ENCODE measurements at regions not wholly inside any gene's neighbourhood (a gene's known extent, or its start where the extent isn't known, plus 50 kb on each side); places are given as distances from the start of the nearest gene placed in this dataset.

DNA sequence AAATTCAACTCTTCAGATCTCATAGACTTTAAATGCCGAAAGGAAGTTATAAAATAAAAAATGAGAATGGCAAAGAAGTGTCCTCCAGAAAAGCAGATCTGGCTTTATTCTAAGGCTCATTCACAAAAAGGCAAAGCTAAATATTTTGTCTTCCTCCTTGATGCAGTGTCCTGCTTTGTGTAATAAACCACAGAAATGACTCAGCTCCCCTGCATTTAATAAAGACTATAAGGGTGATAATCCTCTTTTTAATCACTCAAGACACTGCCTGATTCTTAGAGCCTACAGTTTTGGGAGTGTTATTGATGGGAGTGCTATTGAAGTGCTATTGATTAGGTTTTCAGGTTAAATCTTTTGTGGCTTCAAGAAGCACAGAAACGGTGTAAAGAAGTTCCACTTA, 482.0 kb downstream of the PCDH20 start:
- H4K20me1 ChIP-seq (ENCODE audit: control insufficient read depth, insufficient read depth) = no peaks in the 10 kb centered on the region
- no peak for ATAC-seq
- ChIA-PET POLR2A (no interaction called here), SMC1A (ENCODE audit: uncharacterized antibody, unreplicated experiment) (no interaction called here), RAD21 (ENCODE audit: unreplicated experiment) (no interaction called here), CTCF (no interaction called here)
- no peaks in the 10 kb centered on the region for H3K27me3 ChIP-seq (replicated peaks in 1 of 2; ENCODE audit: control insufficient read depth in 2 of 2, insufficient read depth in 2 of 2, low read length in 1 of 2)
- BruUV-seq (replicated peaks) = no TSS peak
- intact Hi-C loops (cut with micrococcal nuclease; ENCODE audit: unreplicated experiment) (no loop called here), in situ Hi-C loops (cut with MboI) (no loop called here)
- H3K36me3 ChIP-seq (ENCODE audit: control insufficient read depth in 2 of 2, insufficient read depth in 2 of 2, low read length in 1 of 2) = no peaks in the 10 kb centered on the region
- no peak overlapping the region for H3K9ac ChIP-seq (ENCODE audit: control insufficient read depth, insufficient read depth, low read length)
- no peak overlapping the region for H3K4me3 ChIP-seq
- H3K79me2 ChIP-seq (ENCODE audit: control insufficient read depth, insufficient read depth, low read length) = no peaks in the 10 kb centered on the region
- no peak overlapping the region for H3K27ac ChIP-seq (ENCODE audit: control insufficient read depth, insufficient read depth)
- no peak for TF ChIP-seq ETV6 (conservative IDR thresholded peaks at IDR 0.05 in 1 of 2, IDR thresholded peaks at IDR 0.05 in 1 of 2; ENCODE audit: borderline replicate concordance in 1 of 2, low read depth in 1 of 2)
- TF ChIP-seq, protein P1, sequence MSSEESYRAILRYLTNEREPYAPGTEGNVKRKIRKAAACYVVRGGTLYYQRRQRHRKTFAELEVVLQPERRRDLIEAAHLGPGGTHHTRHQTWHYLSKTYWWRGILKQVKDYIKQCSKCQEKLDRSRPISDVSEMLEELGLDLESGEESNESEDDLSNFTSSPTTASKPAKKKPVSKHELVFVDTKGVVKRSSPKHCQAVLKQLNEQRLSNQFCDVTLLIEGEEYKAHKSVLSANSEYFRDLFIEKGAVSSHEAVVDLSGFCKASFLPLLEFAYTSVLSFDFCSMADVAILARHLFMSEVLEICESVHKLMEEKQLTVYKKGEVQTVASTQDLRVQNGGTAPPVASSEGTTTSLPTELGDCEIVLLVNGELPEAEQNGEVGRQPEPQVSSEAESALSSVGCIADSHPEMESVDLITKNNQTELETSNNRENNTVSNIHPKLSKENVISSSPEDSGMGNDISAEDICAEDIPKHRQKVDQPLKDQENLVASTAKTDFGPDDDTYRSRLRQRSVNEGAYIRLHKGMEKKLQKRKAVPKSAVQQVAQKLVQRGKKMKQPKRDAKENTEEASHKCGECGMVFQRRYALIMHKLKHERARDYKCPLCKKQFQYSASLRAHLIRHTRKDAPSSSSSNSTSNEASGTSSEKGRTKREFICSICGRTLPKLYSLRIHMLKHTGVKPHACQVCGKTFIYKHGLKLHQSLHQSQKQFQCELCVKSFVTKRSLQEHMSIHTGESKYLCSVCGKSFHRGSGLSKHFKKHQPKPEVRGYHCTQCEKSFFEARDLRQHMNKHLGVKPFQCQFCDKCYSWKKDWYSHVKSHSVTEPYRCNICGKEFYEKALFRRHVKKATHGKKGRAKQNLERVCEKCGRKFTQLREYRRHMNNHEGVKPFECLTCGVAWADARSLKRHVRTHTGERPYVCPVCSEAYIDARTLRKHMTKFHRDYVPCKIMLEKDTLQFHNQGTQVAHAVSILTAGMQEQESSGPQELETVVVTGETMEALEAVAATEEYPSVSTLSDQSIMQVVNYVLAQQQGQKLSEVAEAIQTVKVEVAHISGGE (CRISPR knock-in tag; IDR thresholded peaks at IDR 0.05) = no peak
- no peak for TF ChIP-seq SIX5 (IDR thresholded peaks at IDR 0.05; ENCODE audit: low read depth, low read length, severe bottlenecking)
- TF ChIP-seq, protein P2, sequence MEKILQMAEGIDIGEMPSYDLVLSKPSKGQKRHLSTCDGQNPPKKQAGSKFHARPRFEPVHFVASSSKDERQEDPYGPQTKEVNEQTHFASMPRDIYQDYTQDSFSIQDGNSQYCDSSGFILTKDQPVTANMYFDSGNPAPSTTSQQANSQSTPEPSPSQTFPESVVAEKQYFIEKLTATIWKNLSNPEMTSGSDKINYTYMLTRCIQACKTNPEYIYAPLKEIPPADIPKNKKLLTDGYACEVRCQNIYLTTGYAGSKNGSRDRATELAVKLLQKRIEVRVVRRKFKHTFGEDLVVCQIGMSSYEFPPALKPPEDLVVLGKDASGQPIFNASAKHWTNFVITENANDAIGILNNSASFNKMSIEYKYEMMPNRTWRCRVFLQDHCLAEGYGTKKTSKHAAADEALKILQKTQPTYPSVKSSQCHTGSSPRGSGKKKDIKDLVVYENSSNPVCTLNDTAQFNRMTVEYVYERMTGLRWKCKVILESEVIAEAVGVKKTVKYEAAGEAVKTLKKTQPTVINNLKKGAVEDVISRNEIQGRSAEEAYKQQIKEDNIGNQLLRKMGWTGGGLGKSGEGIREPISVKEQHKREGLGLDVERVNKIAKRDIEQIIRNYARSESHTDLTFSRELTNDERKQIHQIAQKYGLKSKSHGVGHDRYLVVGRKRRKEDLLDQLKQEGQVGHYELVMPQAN (conservative IDR thresholded peaks at IDR 0.05) = no peak
- no peak for TF ChIP-seq WRNIP1 (IDR thresholded peaks at IDR 0.05; ENCODE audit: borderline replicate concordance, low read depth, low read length)
- no peak for TF ChIP-seq MTA3 (IDR thresholded peaks at IDR 0.05; ENCODE audit: borderline replicate concordance, low read length)
- no peak for TF ChIP-seq POLR2AphosphoS2 (IDR thresholded peaks at IDR 0.05; ENCODE audit: low read depth, low read length)
- no peak for TF ChIP-seq ZZZ3 (IDR thresholded peaks at IDR 0.05; ENCODE audit: control insufficient read depth, insufficient read length, low read depth)
- TF ChIP-seq, protein P3, sequence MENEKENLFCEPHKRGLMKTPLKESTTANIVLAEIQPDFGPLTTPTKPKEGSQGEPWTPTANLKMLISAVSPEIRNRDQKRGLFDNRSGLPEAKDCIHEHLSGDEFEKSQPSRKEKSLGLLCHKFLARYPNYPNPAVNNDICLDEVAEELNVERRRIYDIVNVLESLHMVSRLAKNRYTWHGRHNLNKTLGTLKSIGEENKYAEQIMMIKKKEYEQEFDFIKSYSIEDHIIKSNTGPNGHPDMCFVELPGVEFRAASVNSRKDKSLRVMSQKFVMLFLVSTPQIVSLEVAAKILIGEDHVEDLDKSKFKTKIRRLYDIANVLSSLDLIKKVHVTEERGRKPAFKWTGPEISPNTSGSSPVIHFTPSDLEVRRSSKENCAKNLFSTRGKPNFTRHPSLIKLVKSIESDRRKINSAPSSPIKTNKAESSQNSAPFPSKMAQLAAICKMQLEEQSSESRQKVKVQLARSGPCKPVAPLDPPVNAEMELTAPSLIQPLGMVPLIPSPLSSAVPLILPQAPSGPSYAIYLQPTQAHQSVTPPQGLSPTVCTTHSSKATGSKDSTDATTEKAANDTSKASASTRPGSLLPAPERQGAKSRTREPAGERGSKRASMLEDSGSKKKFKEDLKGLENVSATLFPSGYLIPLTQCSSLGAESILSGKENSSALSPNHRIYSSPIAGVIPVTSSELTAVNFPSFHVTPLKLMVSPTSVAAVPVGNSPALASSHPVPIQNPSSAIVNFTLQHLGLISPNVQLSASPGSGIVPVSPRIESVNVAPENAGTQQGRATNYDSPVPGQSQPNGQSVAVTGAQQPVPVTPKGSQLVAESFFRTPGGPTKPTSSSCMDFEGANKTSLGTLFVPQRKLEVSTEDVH (IDR thresholded peaks at IDR 0.05; ENCODE audit: low read depth, partially characterized antibody) = no peak
- TF ChIP-seq, protein P4, sequence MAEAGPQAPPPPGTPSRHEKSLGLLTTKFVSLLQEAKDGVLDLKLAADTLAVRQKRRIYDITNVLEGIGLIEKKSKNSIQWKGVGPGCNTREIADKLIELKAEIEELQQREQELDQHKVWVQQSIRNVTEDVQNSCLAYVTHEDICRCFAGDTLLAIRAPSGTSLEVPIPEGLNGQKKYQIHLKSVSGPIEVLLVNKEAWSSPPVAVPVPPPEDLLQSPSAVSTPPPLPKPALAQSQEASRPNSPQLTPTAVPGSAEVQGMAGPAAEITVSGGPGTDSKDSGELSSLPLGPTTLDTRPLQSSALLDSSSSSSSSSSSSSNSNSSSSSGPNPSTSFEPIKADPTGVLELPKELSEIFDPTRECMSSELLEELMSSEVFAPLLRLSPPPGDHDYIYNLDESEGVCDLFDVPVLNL (IDR thresholded peaks at IDR 0.05; ENCODE audit: low read depth, low read length) = no peak
- TF ChIP-seq TCF3 (IDR thresholded peaks at IDR 0.05; ENCODE audit: borderline replicate concordance, insufficient read depth, low read depth, low read length) = no peak
- no peak for TF ChIP-seq CHD4 (IDR thresholded peaks at IDR 0.05)
- DNase-seq (ENCODE audit: low read depth, low spot score) = no peak
- no peak for FAIRE-seq
- no peaks in the 10 kb centered on the region for H3K9me3 ChIP-seq (replicated peaks; ENCODE audit: control insufficient read depth, insufficient read depth, low read length)
- H2AFZ ChIP-seq (ENCODE audit: control insufficient read depth, low read depth, low read length) = no peak overlapping the region
- no peaks in the 10 kb centered on the region for H3K4me1 ChIP-seq (ENCODE audit: control insufficient read depth, insufficient read depth, low read length)
- H3K4me2 ChIP-seq (ENCODE audit: control insufficient read depth, insufficient read depth) = no peak overlapping the region
- 12% methylated on average over 2 of the region's 2 CpGs for WGBS (ENCODE audit: insufficient coverage, insufficient replicate concordance, low lambda C conversion rate, missing lambda C conversion rate)

Data from GM12878 (cell line).